OCI-LY3 (cell line): ENCODE measurements at regions not wholly inside any gene's neighbourhood (a gene's known extent, or its start where the extent isn't known, plus 50 kb on each side); places are given as distances from the start of the nearest gene placed in this dataset.

ENCODE experiments used
- CTCF ChIP-seq: fragments of 200-600, 300-600 bp; sonication (generic); IDR thresholded peaks from 2 replicates; pipeline ENCODE4 v1.5.1; 2014; ENCODE audit warnings: antibody characterized with exemption, low read length, low read depth
- EZH2phosphoT487 ChIP-seq: fragments of 200-600 bp; shearing (Covaris generic); IDR thresholded peaks from 2 replicates; pipeline ENCODE4 v1.6.1; 2018; ENCODE audit warnings: antibody characterized with exemption, mixed run types, low read depth

- no peak for TF ChIP-seq CTCF
- no peak for TF ChIP-seq EZH2phosphoT487
Observed at GRCh38 chr6:111984516-111985201, 69.2 kb upstream of the CCN6 start.
